Keratinocyte (primary cell): ENCODE measurements at regions not wholly inside any gene's neighbourhood (a gene's known extent, or its start where the extent isn't known, plus 50 kb on each side); places are given as distances from the start of the nearest gene placed in this dataset.

Experiments
- DNase-seq: peaks from one replicate; pipeline ENCODE4 v3.0.0-alpha.2; 2011; ENCODE audit warnings: low read depth, missing footprints, low spot score
- FAIRE-seq: peaks from 2 replicates; lab custom pipeline; 2011; peaks lifted over from hg19 to GRCh38; lab: Jason Lieb, UNC
- H2AFZ ChIP-seq: 2 replicates; pipeline ENCODE4 v1.6.0; 2012; ENCODE audit warnings: low read length, control low read depth, inconsistent platforms; ENCODE audit not compliant: control insufficient read depth
- H3K27ac ChIP-seq: 2 replicates; pipeline ENCODE4 v1.5.1; 2011; ENCODE audit warnings: low read length; ENCODE audit not compliant: control insufficient read depth, insufficient read depth
- H3K27me3 ChIP-seq: 3 replicates; pipeline ENCODE4 v1.6.0; 2011; ENCODE audit warnings: low read length; ENCODE audit not compliant: control insufficient read depth, insufficient read depth; ENCODE audit errors: extremely low read depth
- H3K36me3 ChIP-seq, 2 experiments: 2 replicates in 1 of 2; 3 replicates in 1 of 2; pipeline ENCODE4 v1.5.1; 2011; ENCODE audit warnings: low read length in 2 of 2, mild to moderate bottlenecking in 1 of 2; ENCODE audit not compliant: control insufficient read depth in 2 of 2, insufficient read depth in 2 of 2; ENCODE audit errors: extremely low read depth in 1 of 2
- H3K4me1 ChIP-seq: 3 replicates; pipeline ENCODE4 v1.5.1; 2011; ENCODE audit warnings: low read length; ENCODE audit not compliant: control insufficient read depth, insufficient read depth; ENCODE audit errors: extremely low read depth
- H3K4me2 ChIP-seq: 3 replicates; pipeline ENCODE4 v1.6.0; 2011; ENCODE audit warnings: low read depth, low read length; ENCODE audit not compliant: control insufficient read depth, insufficient read depth; ENCODE audit errors: extremely low read depth
- H3K4me3 ChIP-seq, 3 experiments: fragments of 200-600 bp in 1 of 3; sonication (generic) in 1 of 3; 2 replicates in 2 of 3; 3 replicates in 1 of 3; pipeline ENCODE4 v1.5.1; 2011 to 2016; ENCODE audit warnings: low read length in 3 of 3, mild to moderate bottlenecking in 3 of 3, control low read depth in 2 of 3, inconsistent platforms in 1 of 3, low read depth in 1 of 3, mixed read lengths in 1 of 3, mixed run types in 1 of 3, moderate library complexity in 1 of 3; ENCODE audit not compliant: control insufficient read depth in 2 of 3, insufficient read depth in 2 of 3; ENCODE audit errors: extremely low read depth in 1 of 3
- H3K79me2 ChIP-seq: 2 replicates; pipeline ENCODE4 v1.6.0; 2012; ENCODE audit warnings: low read length; ENCODE audit not compliant: control insufficient read depth, insufficient read depth
- H3K9ac ChIP-seq: 3 replicates; pipeline ENCODE4 v1.6.0; 2011; ENCODE audit warnings: low read length; ENCODE audit not compliant: control insufficient read depth, insufficient read depth; ENCODE audit errors: extremely low read depth
- H3K9me1 ChIP-seq: 3 replicates; pipeline ENCODE4 v1.6.0; 2011; ENCODE audit warnings: low read length; ENCODE audit not compliant: control insufficient read depth, insufficient read depth; ENCODE audit errors: extremely low read depth
- H3K9me3 ChIP-seq: 2 replicates; pipeline ENCODE4 v1.5.1; 2012; ENCODE audit warnings: low read depth, low read length; ENCODE audit not compliant: control insufficient read depth
- H4K20me1 ChIP-seq: 3 replicates; pipeline ENCODE4 v1.6.0; 2011; ENCODE audit warnings: low read length; ENCODE audit not compliant: control insufficient read depth, insufficient read depth; ENCODE audit errors: extremely low read depth
- EZH2 ChIP-seq: IDR thresholded peaks from one replicate; pipeline ENCODE4 v1.6.1; 2012; ENCODE audit warnings: inconsistent platforms, mild to moderate bottlenecking, low read length, moderate library complexity
- dilution Hi-C: fragments of 300-500 bp; cut with MboI; formaldehyde crosslinking; loops from one replicate; pipeline ENCODE4 v1.7.0; 2020; ENCODE audit warnings: low sequenced_read_pairs; ENCODE audit not compliant: extremely low pct_ligation_motif_present
- TF ChIP-seq, protein P1 (sequence below), 3 experiments: IDR thresholded peaks in 1 of 3; conservative IDR thresholded peaks in 1 of 3; optimal IDR thresholded peaks in 1 of 3; 2 replicates in 2 of 3; 3 replicates in 1 of 3; pipeline versions ENCODE3 to v1.5.1; 2011; ENCODE audit warnings: low read length in 3 of 3, mild to moderate bottlenecking in 3 of 3, moderate library complexity in 2 of 3, control low read depth in 1 of 3, inconsistent platforms in 1 of 3; ENCODE audit not compliant: insufficient read depth in 2 of 3; ENCODE audit errors: extremely low read depth in 1 of 3

DNA sequence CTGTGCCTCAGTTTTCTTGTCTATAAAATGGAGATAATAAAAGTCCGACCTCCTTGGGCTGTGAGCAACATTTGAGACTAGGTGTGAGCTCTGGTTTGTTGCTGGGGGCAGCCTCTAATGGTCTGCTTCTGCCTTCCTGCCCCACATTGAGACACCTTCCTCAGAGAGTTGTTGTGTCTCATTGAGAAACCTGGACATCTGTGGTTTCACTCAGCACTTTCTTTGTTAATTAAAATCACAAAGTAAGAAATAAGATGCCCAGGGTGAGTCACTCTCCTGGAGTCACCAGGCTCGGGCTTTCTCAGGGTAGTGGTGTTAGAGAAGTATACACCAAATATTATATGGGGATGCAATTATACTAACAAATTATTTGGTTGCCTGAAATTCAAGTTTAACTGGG is 389.2 kb upstream of the SALL1 start:
- H3K4me2 ChIP-seq: peak overlapping the region; percentile 26
- H3K4me3 ChIP-seq: no peak overlapping the region
- no peak for TF ChIP-seq EZH2
- TF ChIP-seq, protein P1, sequence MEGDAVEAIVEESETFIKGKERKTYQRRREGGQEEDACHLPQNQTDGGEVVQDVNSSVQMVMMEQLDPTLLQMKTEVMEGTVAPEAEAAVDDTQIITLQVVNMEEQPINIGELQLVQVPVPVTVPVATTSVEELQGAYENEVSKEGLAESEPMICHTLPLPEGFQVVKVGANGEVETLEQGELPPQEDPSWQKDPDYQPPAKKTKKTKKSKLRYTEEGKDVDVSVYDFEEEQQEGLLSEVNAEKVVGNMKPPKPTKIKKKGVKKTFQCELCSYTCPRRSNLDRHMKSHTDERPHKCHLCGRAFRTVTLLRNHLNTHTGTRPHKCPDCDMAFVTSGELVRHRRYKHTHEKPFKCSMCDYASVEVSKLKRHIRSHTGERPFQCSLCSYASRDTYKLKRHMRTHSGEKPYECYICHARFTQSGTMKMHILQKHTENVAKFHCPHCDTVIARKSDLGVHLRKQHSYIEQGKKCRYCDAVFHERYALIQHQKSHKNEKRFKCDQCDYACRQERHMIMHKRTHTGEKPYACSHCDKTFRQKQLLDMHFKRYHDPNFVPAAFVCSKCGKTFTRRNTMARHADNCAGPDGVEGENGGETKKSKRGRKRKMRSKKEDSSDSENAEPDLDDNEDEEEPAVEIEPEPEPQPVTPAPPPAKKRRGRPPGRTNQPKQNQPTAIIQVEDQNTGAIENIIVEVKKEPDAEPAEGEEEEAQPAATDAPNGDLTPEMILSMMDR (optimal IDR thresholded peaks at IDR 0.05 in 1 of 3, IDR thresholded peaks at IDR 0.05 in 1 of 3, conservative IDR thresholded peaks at IDR 0.05 in 1 of 3; ENCODE audit: extremely low read depth in 1 of 3, insufficient read depth in 2 of 3, low read length in 3 of 3): no peak
- H3K9me3 ChIP-seq: no peaks in the 10 kb centered on the region
- dilution Hi-C loops: no loop called here
- H3K27me3 ChIP-seq: no peaks in the 10 kb centered on the region
- H3K4me1 ChIP-seq: peaks cover 26% of the 10 kb centered on the region
- FAIRE-seq: peak; percentile 74
- no peak overlapping the region for H2AFZ ChIP-seq
- no peaks in the 10 kb centered on the region for H3K36me3 ChIP-seq
- H3K9me1 ChIP-seq: no peaks in the 10 kb centered on the region
- DNase-seq: no peak
- H3K79me2 ChIP-seq: no peaks in the 10 kb centered on the region
- H4K20me1 ChIP-seq: no peaks in the 10 kb centered on the region
- H3K27ac ChIP-seq: peak overlapping the region; percentile 69
- H3K9ac ChIP-seq: no peak overlapping the region

DNA sequence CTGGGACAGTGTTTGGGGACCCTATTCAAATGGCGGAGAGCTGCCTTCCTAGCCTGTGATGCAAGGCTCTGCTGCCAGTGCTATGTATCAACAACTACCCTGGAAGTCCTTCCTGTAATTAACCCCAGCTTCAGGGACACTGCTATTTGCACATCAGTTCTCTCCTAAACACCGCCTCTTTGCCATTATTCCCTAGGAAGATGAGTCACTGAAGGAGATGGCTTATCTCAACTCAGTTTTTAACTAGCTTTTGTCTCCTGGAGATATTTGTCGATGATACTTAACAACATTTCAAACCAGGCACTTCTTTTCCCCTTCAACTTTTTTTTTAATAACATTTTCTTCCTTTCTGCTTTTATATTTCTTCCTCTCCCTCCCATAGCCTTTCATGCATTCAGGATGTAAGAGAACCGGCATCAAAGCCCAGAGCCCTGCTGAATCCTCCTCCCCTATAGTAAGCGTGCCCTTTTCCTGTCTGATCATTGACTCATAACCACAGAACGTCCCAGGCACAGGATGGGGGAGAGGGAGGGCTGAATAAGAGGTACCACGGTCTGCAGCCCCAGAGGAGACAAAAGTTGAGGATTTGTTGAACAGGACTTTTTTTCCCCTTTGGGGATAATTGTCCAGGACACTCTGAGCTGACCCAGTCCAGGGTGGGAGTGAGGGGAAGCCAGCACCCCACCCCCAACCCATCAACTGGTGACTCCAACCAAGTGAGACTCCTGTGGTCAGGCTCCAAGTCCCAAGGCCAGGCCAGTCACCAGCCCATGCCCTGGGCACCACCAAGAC is 387.8 kb upstream of the SALL1 start:
- FAIRE-seq: peak; percentile 93
- H3K4me3 ChIP-seq: peak overlapping the region in 1 of 3 experiments; percentile 29
- peak overlapping the region; percentile 33 for H3K9ac ChIP-seq
- dilution Hi-C loops: no loop called here
- H3K4me1 ChIP-seq: peaks cover 26% of the 10 kb centered on the region
- H3K79me2 ChIP-seq: no peaks in the 10 kb centered on the region
- TF ChIP-seq EZH2: no peak
- TF ChIP-seq, protein P1 (optimal IDR thresholded peaks at IDR 0.05 in 1 of 3, IDR thresholded peaks at IDR 0.05 in 1 of 3, conservative IDR thresholded peaks at IDR 0.05 in 1 of 3; ENCODE audit: extremely low read depth in 1 of 3, insufficient read depth in 2 of 3, low read length in 3 of 3): no peak
- peak overlapping the region; percentile 72 for H3K4me2 ChIP-seq
- H3K27me3 ChIP-seq: no peaks in the 10 kb centered on the region
- no peaks in the 10 kb centered on the region for H3K36me3 ChIP-seq
- no peaks in the 10 kb centered on the region for H3K9me1 ChIP-seq
- H2AFZ ChIP-seq: no peak overlapping the region
- DNase-seq: peak; percentile 66
- peak overlapping the region; percentile 69 for H3K27ac ChIP-seq
- no peaks in the 10 kb centered on the region for H3K9me3 ChIP-seq
- H4K20me1 ChIP-seq: no peaks in the 10 kb centered on the region
